Stomach (tissue), 4 donors: ENCODE measurements at regions not wholly inside any gene's neighbourhood (a gene's known extent, or its start where the extent isn't known, plus 50 kb on each side); places are given as distances from the start of the nearest gene placed in this dataset.
A peak's percentile ranks its signal among the peaks of the same experiment; 100 is the strongest.

Experiments used
- CTCF ChIP-seq, 7 experiments: fragments of 450-650 bp in 4 of 7; fragments of 200-600 bp in 3 of 7; sonication (generic) in 3 of 7; IDR thresholded peaks; one replicate each; pipeline ENCODE4 v1.5.1; 2016 to 2019; ENCODE audit warnings: antibody characterized with exemption in 7 of 7, control low read depth in 2 of 7, mild to moderate bottlenecking in 1 of 7
- POLR2A ChIP-seq, 4 donors: fragments of 450-650 bp; IDR thresholded peaks; one replicate each; pipeline ENCODE4 v1.6.1; 2016; ENCODE audit warnings: antibody characterized with exemption in 4 of 4, control low read depth in 2 of 4, mild to moderate bottlenecking in 1 of 4, moderate library complexity in 1 of 4
- POLR2AphosphoS5 ChIP-seq, 3 donors: sonication (generic); formaldehyde crosslinking; IDR thresholded peaks; one replicate each; pipeline ENCODE4 v1.6.1; 2016; ENCODE audit warnings: antibody characterized with exemption in 3 of 3

GRCh38 chr5:115450741-115451140 is 93.8 kb downstream of the FEM1C start:
- TF ChIP-seq CTCF (IDR thresholded peaks at IDR 0.05), result no peak
- TF ChIP-seq POLR2AphosphoS5 (IDR thresholded peaks at IDR 0.05), result peak in 1 of 3 donors; percentile 20
- no peak for TF ChIP-seq POLR2A (IDR thresholded peaks at IDR 0.05)
